DOHH2 (cell line): ENCODE measurements at regions not wholly inside any gene's neighbourhood (a gene's known extent, or its start where the extent isn't known, plus 50 kb on each side); places are given as distances from the start of the nearest gene placed in this dataset.

Source experiments
- EZH2phosphoT487 ChIP-seq: fragments of 200-600 bp; sonication (generic); IDR thresholded peaks from 2 replicates; pipeline ENCODE4 v1.6.1; 2017; ENCODE audit warnings: borderline replicate concordance, mild to moderate bottlenecking, antibody characterized with exemption, low read length, moderate library complexity, mixed read lengths
- TF ChIP-seq, protein P1 (sequence below): fragments of 200-600 bp; sonication (generic); IDR thresholded peaks from one replicate; pipeline ENCODE4 v1.5.1; 2014; ENCODE audit warnings: antibody characterized with exemption, mild to moderate bottlenecking, low read depth, low read length; ENCODE audit not compliant: poor library complexity, severe bottlenecking

DNA sequence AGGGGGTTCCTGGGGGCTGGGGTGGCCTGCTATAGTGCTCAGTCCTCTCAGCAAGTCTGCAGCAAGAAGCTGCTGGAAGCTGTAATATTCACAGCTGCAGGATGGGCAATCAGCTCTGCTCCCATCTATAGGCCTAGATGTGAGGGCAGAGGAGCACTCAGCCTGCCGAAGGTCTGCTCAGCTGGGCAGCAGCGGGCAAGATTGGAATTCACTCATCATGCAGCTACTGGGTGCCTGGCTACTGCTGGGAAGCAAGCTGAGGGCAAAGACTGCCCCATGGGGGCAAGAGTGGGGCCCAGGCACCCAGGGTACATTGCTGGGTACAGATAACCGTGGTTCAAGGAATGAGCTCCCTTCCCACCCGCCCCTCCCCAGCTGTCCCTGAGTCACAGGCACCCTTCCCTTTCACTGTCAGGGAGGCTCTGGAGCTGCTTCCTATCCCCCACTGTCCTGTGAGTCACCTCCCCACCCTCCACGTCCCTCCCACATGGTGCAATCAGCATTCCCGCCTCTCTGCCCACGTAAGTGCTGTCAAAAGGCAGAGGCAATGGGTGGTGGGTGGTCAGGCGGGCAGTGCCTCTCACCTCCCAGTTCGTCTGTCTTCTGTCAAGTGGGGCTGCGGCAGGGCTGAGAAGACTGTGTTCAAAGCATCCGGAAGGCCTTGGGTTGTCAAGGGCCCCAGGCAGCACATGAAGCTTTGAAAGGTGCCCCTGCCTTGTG is 169.2 kb downstream of the TRIM43 start:
- no peak for TF ChIP-seq EZH2phosphoT487
- TF ChIP-seq, protein P1, sequence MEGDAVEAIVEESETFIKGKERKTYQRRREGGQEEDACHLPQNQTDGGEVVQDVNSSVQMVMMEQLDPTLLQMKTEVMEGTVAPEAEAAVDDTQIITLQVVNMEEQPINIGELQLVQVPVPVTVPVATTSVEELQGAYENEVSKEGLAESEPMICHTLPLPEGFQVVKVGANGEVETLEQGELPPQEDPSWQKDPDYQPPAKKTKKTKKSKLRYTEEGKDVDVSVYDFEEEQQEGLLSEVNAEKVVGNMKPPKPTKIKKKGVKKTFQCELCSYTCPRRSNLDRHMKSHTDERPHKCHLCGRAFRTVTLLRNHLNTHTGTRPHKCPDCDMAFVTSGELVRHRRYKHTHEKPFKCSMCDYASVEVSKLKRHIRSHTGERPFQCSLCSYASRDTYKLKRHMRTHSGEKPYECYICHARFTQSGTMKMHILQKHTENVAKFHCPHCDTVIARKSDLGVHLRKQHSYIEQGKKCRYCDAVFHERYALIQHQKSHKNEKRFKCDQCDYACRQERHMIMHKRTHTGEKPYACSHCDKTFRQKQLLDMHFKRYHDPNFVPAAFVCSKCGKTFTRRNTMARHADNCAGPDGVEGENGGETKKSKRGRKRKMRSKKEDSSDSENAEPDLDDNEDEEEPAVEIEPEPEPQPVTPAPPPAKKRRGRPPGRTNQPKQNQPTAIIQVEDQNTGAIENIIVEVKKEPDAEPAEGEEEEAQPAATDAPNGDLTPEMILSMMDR = no peak
